Stomach (tissue), 4 donors: ENCODE measurements at regions not wholly inside any gene's neighbourhood (a gene's known extent, or its start where the extent isn't known, plus 50 kb on each side); places are given as distances from the start of the nearest gene placed in this dataset.

Experiments
- CTCF ChIP-seq, 7 experiments: fragments of 450-650 bp in 4 of 7; fragments of 200-600 bp in 3 of 7; sonication (generic) in 3 of 7; IDR thresholded peaks; one replicate each; pipeline ENCODE4 v1.5.1; 2016 to 2019; ENCODE audit warnings: antibody characterized with exemption in 7 of 7, control low read depth in 2 of 7, mild to moderate bottlenecking in 1 of 7
- POLR2A ChIP-seq, 4 donors: fragments of 450-650 bp; IDR thresholded peaks; one replicate each; pipeline ENCODE4 v1.6.1; 2016; ENCODE audit warnings: antibody characterized with exemption in 4 of 4, control low read depth in 2 of 4, mild to moderate bottlenecking in 1 of 4, moderate library complexity in 1 of 4

GRCh38 chr18:42437001-42437400 is 482.0 kb downstream of the PIK3C3 start:
- TF ChIP-seq CTCF (IDR thresholded peaks at IDR 0.05) = no peak
- TF ChIP-seq POLR2A (IDR thresholded peaks at IDR 0.05) = no peak
